Ishikawa (cell line): ENCODE measurements at regions not wholly inside any gene's neighbourhood (a gene's known extent, or its start where the extent isn't known, plus 50 kb on each side); places are given as distances from the start of the nearest gene placed in this dataset.

Source experiments
- CEBPB ChIP-seq: IDR thresholded peaks from 2 replicates; pipeline ENCODE4 v1.6.1; 2012
- NFIC ChIP-seq: IDR thresholded peaks from 2 replicates; pipeline ENCODE4 v1.6.1; 2012
- TAF1 ChIP-seq: IDR thresholded peaks from 2 replicates; pipeline ENCODE4 v1.6.1; 2012; ENCODE audit warnings: low read depth, mild to moderate bottlenecking
- TF ChIP-seq, protein P1 (sequence below): IDR thresholded peaks from 2 replicates; pipeline ENCODE4 v1.6.1; 2012
- TF ChIP-seq, protein P2 (sequence below): IDR thresholded peaks from 2 replicates; pipeline ENCODE4 v1.6.1; 2012

DNA sequence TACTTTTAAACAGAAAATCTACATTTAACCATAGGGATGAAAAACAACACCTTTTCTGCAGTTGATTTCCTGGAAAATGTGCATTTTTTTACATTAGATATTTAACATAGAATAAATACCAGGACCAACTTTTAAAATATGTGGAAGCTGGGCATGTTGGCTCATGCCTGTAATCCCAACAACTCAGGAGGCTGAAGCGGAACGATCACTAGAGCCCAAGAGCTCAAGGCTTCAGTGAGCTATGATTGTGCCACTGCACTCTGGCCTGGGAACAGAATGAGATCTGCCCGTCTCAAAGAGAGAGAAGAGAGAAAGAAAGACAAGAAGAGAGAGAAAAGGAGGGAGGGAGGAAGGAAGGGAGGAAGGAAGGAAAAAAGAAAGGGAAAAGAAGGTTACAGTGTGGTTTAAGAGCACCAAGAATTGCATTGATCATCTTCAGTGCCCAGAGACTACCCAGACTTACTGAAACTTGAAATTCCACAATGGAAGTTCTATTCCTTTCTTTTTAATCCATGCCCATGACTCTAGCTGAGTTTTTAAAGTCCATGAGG lies 189.4 kb upstream of the ARID1B start:
- no peak for TF ChIP-seq TAF1
- TF ChIP-seq, protein P1, sequence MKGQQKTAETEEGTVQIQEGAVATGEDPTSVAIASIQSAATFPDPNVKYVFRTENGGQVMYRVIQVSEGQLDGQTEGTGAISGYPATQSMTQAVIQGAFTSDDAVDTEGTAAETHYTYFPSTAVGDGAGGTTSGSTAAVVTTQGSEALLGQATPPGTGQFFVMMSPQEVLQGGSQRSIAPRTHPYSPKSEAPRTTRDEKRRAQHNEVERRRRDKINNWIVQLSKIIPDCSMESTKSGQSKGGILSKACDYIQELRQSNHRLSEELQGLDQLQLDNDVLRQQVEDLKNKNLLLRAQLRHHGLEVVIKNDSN = no peak
- no peak for TF ChIP-seq CEBPB
- TF ChIP-seq, protein P2, sequence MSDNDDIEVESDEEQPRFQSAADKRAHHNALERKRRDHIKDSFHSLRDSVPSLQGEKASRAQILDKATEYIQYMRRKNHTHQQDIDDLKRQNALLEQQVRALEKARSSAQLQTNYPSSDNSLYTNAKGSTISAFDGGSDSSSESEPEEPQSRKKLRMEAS = no peak
- TF ChIP-seq NFIC = no peak
